GM21360 (cell line): ENCODE measurements at regions not wholly inside any gene's neighbourhood (a gene's known extent, or its start where the extent isn't known, plus 50 kb on each side); places are given as distances from the start of the nearest gene placed in this dataset.

Experiments
- ATAC-seq: cut with Tn5 transposase; IDR thresholded peaks from one replicate; pipeline ENCODE4 v1.9.1; 2021; ENCODE audit warnings: mild to moderate bottlenecking, moderate library complexity; ENCODE audit not compliant: unreplicated experiment

GRCh38 chr17:74040291-74040690 lies 163.2 kb upstream of the RPL38 start:
- no peak for ATAC-seq

GRCh38 chr17:74040729-74041128 lies 162.7 kb upstream of the RPL38 start:
- no peak for ATAC-seq

DNA sequence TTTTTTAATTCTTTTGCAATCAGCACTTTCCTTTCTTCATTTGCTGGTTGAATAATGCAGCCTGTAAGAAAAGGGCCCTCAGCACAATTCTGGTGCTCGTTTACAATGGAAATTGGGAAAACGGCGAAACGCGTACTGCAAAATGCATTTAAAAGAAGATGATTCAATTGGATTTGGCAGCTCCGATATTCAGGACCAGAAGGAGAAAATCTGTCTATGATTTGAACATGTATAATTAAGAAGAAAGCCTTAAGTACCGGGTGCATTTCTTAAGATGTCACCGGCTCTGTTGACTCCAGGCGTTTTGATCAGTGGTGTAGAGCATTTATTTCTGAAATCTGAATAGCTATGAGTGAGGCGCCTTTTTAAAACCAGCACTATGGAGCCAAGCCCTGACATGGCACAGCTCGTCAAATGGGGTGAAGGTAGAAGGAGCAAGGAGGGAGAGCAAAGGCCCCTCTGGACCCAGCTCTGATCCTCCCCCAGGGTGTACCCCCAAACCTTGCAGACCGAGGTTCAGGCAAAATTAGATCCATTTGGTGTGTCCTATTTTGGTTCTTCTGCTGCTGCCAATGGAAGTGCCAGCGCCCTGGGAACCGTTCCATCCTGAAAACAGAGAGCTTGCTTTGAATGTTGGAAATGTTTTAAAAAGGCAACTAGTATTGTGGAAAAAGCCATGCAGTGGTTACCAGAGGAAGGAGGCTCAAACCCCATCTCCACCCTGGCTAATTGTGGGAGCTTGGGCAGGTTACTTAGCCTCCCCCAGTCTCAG lies 161.4 kb upstream of the RPL38 start:
- ATAC-seq = no peak

DNA sequence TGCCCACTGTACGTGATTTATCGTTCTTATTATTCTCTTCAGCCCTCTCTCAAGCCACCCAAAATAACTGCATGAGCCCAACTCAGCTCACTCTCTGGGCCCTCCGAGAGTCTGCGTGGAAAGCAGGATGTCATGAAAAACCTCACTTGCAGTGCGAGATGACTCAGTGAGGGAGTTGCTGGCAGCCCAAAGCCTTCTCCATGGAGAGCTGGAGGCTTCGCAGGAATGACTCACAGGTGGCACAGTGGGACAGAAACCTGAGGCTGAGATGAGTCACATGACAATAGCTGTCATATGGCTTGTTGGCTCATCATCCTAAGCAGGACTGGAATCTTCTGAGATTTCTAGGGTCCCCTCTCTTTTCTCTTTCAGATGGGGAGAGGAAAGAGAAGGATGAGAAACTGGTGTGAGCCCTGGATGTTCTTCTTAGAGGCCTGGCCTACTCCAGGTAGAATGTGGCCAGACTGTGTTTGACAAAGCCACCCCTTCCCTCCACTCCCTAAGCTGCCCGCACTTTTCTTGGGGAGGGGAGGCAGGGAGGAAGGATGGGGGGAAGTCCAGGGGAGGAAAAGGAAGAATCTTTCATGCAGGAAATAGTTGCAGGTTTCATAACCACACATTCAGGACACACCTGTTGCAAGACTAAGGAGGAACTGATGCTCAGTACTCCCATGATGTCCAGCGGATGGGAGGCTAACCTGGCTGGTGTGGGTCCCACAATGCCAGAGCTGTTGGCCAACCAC lies 160.6 kb upstream of the RPL38 start:
- no peak for ATAC-seq

DNA sequence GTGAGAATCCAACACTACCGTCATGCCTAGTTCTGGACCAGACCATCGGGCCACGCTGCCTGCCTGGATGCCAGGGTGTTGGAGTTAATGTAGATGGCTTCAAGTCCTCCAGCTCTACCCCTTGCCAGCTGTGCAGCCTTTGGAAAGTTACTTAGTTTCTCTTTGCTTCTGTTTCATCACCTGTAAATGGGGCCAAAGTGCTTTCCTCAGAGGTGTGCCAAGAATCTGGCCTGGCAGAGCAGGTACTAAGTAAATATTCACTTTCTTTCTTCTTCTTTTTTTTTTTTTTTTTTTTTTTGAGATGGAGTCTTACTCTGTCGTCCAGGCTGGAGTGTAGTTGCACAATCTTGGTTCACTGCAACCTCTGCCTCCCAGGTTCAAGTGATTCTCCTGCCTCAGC lies 159.5 kb upstream of the RPL38 start:
- ATAC-seq = no peak

DNA sequence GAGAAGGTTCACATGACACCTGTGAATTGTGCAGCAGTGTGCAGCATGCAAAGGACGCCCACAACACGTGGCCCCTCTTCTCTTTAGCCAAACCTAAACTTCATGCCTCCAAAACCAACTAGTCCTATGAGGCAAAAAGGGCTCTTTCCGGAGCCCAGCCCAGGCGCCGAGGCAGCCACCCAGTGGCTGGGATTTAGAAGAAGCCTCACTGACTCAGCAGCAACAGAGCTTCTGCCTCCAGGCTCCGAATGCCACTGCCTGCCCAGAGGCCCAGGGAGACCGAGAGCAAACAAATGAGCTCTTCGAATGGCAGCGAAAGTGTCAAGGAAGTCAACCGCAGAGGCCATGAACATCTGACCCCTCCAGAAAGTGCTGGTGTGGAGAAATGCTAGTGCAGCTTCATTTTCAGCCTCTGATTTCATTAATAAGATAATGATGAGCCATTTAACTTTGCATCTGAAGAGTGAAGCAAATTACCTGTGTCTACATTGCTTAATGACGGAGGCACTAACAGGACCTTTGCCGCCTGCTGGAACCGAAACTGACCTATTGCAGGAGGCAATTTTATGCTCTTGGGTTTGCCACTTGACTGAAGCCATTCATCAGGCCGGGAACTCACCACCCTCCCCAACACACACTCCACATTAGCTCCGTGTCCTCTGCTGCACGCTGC lies 157.7 kb upstream of the RPL38 start:
- ATAC-seq = no peak

DNA sequence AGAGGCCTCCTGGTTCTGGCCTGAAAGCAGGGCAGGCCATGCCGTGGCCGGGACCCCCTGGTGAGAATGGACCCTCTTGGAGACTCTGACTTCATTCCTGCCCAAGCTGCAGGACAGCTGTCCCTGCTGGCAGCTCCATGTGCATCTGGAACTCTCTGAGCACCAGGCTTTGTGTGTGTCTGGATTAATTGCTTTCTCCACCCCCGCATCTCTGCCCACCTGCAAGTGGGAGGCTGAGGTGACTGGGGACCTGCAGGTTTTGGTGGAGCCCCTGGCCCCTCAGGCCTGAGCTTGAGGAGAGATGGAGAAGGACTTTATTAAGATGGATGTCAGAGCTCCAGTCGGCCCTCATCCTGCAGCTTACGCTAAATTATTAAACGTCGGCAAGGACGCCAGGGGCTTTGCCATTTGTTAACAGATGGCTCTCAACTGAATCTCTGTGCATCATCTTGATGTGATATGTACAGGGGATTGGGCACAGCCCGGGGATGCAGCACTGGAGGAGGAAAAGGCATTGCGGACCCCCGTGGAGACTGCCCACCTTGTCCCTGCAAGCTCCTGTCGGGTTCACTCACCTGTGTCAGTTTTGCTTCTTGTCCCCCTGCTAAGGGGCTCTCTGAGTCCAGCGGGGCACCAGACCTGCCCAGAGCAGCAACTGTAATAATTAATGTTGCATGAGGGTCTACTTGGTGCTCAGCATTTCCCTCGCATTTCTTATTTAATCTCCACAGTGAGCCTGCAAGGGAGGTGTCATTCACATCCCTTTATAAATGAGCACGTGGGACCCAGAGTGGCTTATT lies 154.1 kb upstream of the RPL38 start:
- ATAC-seq = no peak

DNA sequence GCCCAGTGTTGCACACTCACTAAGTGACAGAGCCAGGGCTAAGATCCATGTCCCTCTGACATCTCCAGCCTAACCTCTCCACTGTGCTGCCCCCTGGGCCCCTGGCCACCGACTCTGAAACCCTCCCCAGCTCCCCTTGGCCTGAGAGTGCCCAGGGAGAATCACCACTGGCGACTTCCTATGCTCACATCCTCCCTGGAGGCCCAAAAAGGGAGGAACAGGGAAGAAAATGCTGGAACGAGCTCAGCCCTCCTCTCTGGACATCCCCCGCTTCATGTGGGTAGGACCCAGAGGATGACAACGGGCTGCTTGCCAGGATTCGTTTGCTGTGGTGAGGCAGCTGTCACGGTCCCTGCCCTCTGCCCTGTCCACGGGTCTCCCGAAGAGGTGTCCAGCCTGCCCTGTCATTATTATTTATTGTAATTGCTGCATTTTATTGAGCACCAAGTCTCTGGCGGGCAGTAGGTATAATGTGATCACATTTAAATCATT lies 153.5 kb upstream of the RPL38 start:
- ATAC-seq = no peak

GRCh38 chr17:74051348-74051747 lies 152.1 kb upstream of the RPL38 start:
- no peak for ATAC-seq

GRCh38 chr17:74052993-74053711 lies 150.3 kb upstream of the RPL38 start:
- ATAC-seq = no peak

DNA sequence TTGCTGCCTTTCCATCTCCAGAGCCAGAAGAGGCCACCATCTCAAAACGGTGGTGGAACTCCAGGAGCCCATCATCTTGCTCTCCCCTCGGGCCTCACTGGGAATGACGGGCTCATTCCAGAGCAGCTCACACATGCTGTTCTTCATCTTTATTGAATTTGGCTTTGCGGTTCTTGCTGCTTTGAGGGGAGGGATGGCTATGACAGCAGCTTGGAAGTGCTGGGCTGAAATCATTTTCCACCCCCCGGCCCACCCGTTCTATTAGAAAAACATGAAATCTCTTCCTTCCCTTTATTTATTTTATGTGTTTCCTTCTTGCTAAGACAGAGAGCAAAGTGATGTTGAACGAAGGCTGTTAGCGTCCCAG lies 149.8 kb upstream of the RPL38 start:
- ATAC-seq = no peak

GRCh38 chr17:74054249-74054648 lies 149.2 kb upstream of the RPL38 start:
- no peak for ATAC-seq

GRCh38 chr17:74055508-74056160 lies 147.8 kb upstream of the RPL38 start:
- ATAC-seq = no peak

- ATAC-seq = no peak
Observed at GRCh38 chr17:74059479-74060240, 143.8 kb upstream of the RPL38 start.

DNA sequence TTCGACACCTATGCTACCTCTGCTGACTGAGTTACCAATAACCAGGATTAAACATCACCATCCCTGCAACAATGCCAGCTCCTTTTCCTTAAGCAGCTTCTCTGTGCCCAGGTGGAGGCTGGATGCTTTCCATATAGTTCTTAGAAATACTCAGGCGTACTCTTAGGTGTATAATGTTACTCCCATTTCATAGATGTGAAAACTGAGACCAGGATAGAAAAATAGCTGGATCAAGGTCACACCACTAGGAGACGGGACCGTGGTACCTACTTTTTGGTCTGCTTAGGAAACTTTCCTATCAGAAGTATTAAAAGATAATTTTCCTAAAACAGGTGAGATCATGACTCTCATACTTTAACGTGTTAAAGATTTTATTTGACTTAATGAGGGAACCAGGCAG lies 141.7 kb upstream of the RPL38 start:
- ATAC-seq = no peak

DNA sequence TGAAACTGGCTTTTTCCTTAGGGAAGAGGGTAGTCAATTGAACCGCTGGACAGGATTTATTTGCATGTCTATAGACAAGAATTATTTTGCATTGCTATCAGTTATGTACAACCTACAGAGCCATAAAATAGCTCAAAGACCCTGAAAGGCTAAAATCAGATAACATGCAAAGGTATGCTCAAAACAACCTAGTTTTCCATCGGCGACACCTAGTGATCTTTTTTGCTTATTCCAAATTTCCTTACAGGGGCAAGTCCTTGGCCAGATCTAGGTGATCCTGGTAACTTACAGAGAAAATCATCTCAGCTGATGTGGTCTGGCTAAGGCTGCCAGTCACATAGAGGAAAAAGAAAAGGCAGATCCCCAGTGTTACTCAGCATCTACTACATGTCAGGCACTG lies 141.2 kb upstream of the RPL38 start:
- ATAC-seq = no peak

DNA sequence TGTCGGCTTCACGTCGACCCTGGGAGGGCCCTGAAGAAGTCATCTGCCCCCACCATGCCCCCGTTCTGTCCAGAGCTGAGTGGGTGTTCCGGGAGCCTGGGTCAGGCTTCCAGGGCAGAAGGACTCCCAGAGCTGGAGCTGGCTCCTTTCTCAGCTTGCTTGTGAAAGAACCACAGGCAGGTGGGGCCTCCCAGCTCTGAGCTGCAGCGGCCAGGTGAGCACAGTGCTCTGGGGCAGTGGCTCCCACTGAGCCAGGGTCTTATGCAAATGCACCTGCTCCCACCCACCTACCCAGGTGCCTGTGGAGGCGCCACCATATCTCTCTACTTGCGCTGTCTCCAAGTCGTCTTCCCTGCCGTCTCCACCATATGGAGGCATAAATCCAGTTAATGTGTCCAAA lies 140.0 kb upstream of the RPL38 start:
- no peak for ATAC-seq

- no peak for ATAC-seq
Observed at GRCh38 chr17:74070374-74070773, 133.1 kb upstream of the RPL38 start.

DNA sequence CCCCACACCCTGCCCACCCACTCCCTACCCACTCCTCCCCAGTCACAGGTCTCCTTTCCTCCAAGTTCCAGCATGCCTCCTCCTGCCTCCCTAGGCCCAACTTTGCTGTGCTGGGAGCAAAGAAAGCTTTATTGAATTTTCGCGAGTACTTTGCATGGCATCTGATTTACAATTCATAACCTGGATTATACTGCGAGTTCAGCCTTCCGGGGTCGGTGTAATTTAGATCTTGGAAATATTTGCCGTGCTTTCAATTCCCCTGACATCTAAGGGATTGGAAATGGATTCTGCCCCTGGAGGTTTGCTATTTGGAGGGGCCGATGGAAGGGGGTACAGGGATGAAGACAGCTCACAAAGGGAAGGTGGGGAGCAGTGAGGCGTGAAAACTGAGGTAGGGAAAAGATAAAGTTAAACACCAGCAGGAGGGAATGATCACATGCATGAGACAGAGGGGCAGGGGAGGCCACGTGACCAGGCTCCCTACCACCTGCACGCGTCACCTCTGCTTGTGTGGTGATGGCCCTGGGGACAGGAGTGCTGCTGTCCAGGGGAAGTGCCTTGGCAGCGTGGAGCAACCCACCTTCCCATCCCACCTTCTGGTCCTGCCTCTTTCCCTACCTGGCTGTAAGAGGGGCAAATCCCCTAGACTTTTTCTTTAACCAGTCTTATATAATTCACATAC lies 132.3 kb upstream of the RPL38 start:
- ATAC-seq = no peak
